IMR-90 (cell line): ENCODE measurements at regions not wholly inside any gene's neighbourhood (a gene's known extent, or its start where the extent isn't known, plus 50 kb on each side); places are given as distances from the start of the nearest gene placed in this dataset.

Experiments
- ATAC-seq: fragments of 200-7000 bp; cut with Tn5 transposase; 2 replicates; pipeline ENCODE4 v1.9.1; 2020; ENCODE audit warnings: low read depth, mild to moderate bottlenecking, moderate library complexity
- BruUV-seq: library from RNA; stranded (reverse); fragments of 400-500 nt; replicated peaks from 2 replicates; lab custom pipeline; 2021; lab: Mats Ljungman, UMichigan
- CTCF ChIA-PET: fragments of 300-600 bp; formaldehyde crosslinking; extraction: SDS; loops from one replicate; lab custom pipeline; 2021; ENCODE audit warnings: antibody characterized with exemption; lab: Yijun Ruan, JAX
- POLR2A ChIA-PET: fragments of 300-600 bp; sonication (Branson Sonifier 250); formaldehyde crosslinking; loops from one replicate; lab custom pipeline; 2022; ENCODE audit warnings: antibody characterized with exemption; ENCODE audit not compliant: unreplicated experiment; lab: Charles Lee
- DNase-seq: peaks from one replicate; pipeline ENCODE4 v3.0.0; 2013
- H2AFZ ChIP-seq: replicated peaks from 2 replicates; pipeline ENCODE3; 2013; ENCODE audit warnings: low read length, mild to moderate bottlenecking; ENCODE audit not compliant: poor library complexity
- H2AK5ac ChIP-seq: 2 replicates; pipeline ENCODE4 v1.6.1; 2013; ENCODE audit warnings: low read depth, low read length, inconsistent platforms
- H2AK9ac ChIP-seq: replicated peaks from 2 replicates; pipeline ENCODE3; 2013; ENCODE audit warnings: mild to moderate bottlenecking, low read depth, low read length, moderate library complexity; ENCODE audit not compliant: poor library complexity
- H2BK120ac ChIP-seq: 2 replicates; pipeline ENCODE4 v1.6.1; 2013; ENCODE audit warnings: low read depth, low read length, inconsistent platforms
- H2BK15ac ChIP-seq: 3 replicates; pipeline ENCODE4 v1.6.1; 2013; ENCODE audit warnings: low read depth, low read length, inconsistent platforms
- H2BK20ac ChIP-seq: 2 replicates; pipeline ENCODE4 v1.6.1; 2013; ENCODE audit warnings: low read depth, mild to moderate bottlenecking, inconsistent platforms, low read length, moderate library complexity
- H2BK5ac ChIP-seq: 2 replicates; pipeline ENCODE4 v1.6.1; 2013; ENCODE audit warnings: mild to moderate bottlenecking, low read depth, low read length, inconsistent platforms; ENCODE audit not compliant: poor library complexity, severe bottlenecking
- H3K14ac ChIP-seq: replicated peaks from 2 replicates; pipeline ENCODE4 v1.6.1; 2013; ENCODE audit warnings: low read depth, low read length, inconsistent platforms
- H3K18ac ChIP-seq: 2 replicates; pipeline ENCODE4 v1.6.1; 2013; ENCODE audit warnings: low read depth, low read length, control low read depth
- H3K23ac ChIP-seq: 2 replicates; pipeline ENCODE4 v1.6.1; 2013; ENCODE audit warnings: low read depth, low read length, inconsistent platforms
- H3K27ac ChIP-seq: 2 replicates; pipeline ENCODE4 v1.5.1; 2013; ENCODE audit warnings: mild to moderate bottlenecking, control low read depth, low read length; ENCODE audit not compliant: insufficient read depth
- H3K27me3 ChIP-seq: 2 replicates; pipeline ENCODE4 v1.6.1; 2013; ENCODE audit warnings: low read length; ENCODE audit not compliant: control insufficient read depth, insufficient read depth
- H3K36me3 ChIP-seq: 2 replicates; pipeline ENCODE4 v1.6.1; 2013; ENCODE audit warnings: low read length, mixed read lengths; ENCODE audit not compliant: control insufficient read depth, insufficient read depth
- H3K4ac ChIP-seq: 2 replicates; pipeline ENCODE4 v1.6.1; 2013; ENCODE audit warnings: low read depth, low read length, inconsistent platforms
- H3K4me1 ChIP-seq: 2 replicates; pipeline ENCODE4 v1.6.1; 2013; ENCODE audit warnings: low read length, mixed read lengths; ENCODE audit not compliant: control insufficient read depth, insufficient read depth
- H3K4me2 ChIP-seq: 2 replicates; pipeline ENCODE4 v1.6.1; 2013; ENCODE audit warnings: low read depth, mild to moderate bottlenecking, control low read depth, low read length, moderate library complexity
- H3K4me3 ChIP-seq: 2 replicates; pipeline ENCODE4 v1.5.1; 2013; ENCODE audit warnings: low read depth, mild to moderate bottlenecking, control low read depth, low read length, moderate library complexity; ENCODE audit not compliant: insufficient read depth
- H3K56ac ChIP-seq: 2 replicates; pipeline ENCODE4 v1.6.1; 2013; ENCODE audit warnings: low read length, inconsistent platforms; ENCODE audit not compliant: insufficient read depth; ENCODE audit errors: extremely low read depth
- H3K79me1 ChIP-seq, 2 experiments: 2 replicates each; pipeline ENCODE4 v1.6.1; 2013; ENCODE audit warnings: low read length in 2 of 2, inconsistent platforms in 1 of 2, low read depth in 1 of 2
- H3K9ac ChIP-seq: 2 replicates; pipeline ENCODE4 v1.6.1; 2013; ENCODE audit warnings: low read depth, low read length, control low read depth
- H3K9me1 ChIP-seq: 2 replicates; pipeline ENCODE4 v1.6.1; 2013; ENCODE audit warnings: low read length, inconsistent platforms; ENCODE audit not compliant: insufficient read depth
- H3K9me3 ChIP-seq: 2 replicates; pipeline ENCODE4 v1.6.1; 2013; ENCODE audit warnings: low read length; ENCODE audit not compliant: control insufficient read depth, insufficient read depth
- H4K20me1 ChIP-seq: 2 replicates; pipeline ENCODE4 v1.6.1; 2013; ENCODE audit warnings: low read length, inconsistent platforms; ENCODE audit not compliant: insufficient read depth
- H4K5ac ChIP-seq: 2 replicates; pipeline ENCODE4 v1.6.1; 2013; ENCODE audit warnings: mild to moderate bottlenecking, low read depth, low read length, control low read depth
- H4K8ac ChIP-seq, 2 experiments: 2 replicates each; pipeline ENCODE4 v1.6.1; 2013; ENCODE audit warnings: low read depth in 2 of 2, low read length in 2 of 2, control low read depth in 1 of 2, inconsistent platforms in 1 of 2
- H4K91ac ChIP-seq: 2 replicates; pipeline ENCODE4 v1.6.1; 2013; ENCODE audit warnings: low read depth, low read length, inconsistent platforms; ENCODE audit not compliant: insufficient read depth
- BHLHE40 ChIP-seq: fragments of 150-350 bp; IDR thresholded peaks from 2 replicates; pipeline ENCODE4 v1.6.1; 2016; ENCODE audit warnings: mild to moderate bottlenecking, low read depth, low read length
- CEBPB ChIP-seq: IDR thresholded peaks from 2 replicates; pipeline ENCODE4 v1.6.1; 2012; ENCODE audit warnings: low read depth, low read length, improper control_type of control experiment
- MAFK ChIP-seq: IDR thresholded peaks from 2 replicates; pipeline ENCODE4 v1.6.1; 2012; ENCODE audit warnings: low read depth, low read length, improper control_type of control experiment
- MAZ ChIP-seq: IDR thresholded peaks from 2 replicates; pipeline ENCODE4 v1.6.1; 2012; ENCODE audit warnings: low read depth, mild to moderate bottlenecking, low read length, improper control_type of control experiment, moderate library complexity, borderline replicate concordance
- MXI1 ChIP-seq: IDR thresholded peaks from 2 replicates; pipeline ENCODE4 v1.6.1; 2012; ENCODE audit warnings: low read depth, mild to moderate bottlenecking, low read length, moderate library complexity, borderline replicate concordance
- NFE2L2 ChIP-seq: fragments of 150-350 bp; IDR thresholded peaks from 2 replicates; pipeline ENCODE4 v1.6.1; 2016; ENCODE audit warnings: low read depth, mild to moderate bottlenecking, low read length
- POLR2A ChIP-seq: IDR thresholded peaks from 2 replicates; pipeline ENCODE4 v1.6.1; 2012; ENCODE audit warnings: mild to moderate bottlenecking, low read depth, low read length
- RAD21 ChIP-seq: IDR thresholded peaks from 2 replicates; pipeline ENCODE4 v1.6.1; 2012; ENCODE audit warnings: low read length, improper control_type of control experiment
- RCOR1 ChIP-seq: IDR thresholded peaks from 2 replicates; pipeline ENCODE4 v1.6.1; 2012; ENCODE audit warnings: mild to moderate bottlenecking, low read length, improper control_type of control experiment; ENCODE audit not compliant: insufficient replicate concordance
- RFX5 ChIP-seq: IDR thresholded peaks from 2 replicates; pipeline ENCODE4 v1.8.0; 2012; ENCODE audit warnings: low read depth, mild to moderate bottlenecking, low read length, moderate library complexity
- SMC3 ChIP-seq: fragments of 150-350 bp; IDR thresholded peaks from 2 replicates; pipeline ENCODE4 v1.6.1; 2016; ENCODE audit warnings: low read depth, mild to moderate bottlenecking, antibody characterized with exemption, low read length, moderate library complexity
- WGBS, 2 experiments: methylation state at CpG; one replicate each; pipeline versions ENCODE4 v1.1.5 to v1.1.7; 2013; ENCODE audit warnings: missing lambda C conversion rate in 2 of 2; ENCODE audit not compliant: insufficient read length in 1 of 2; ENCODE audit errors: extremely low coverage in 2 of 2; 5-methylcytosine and 5-hydroxymethylcytosine counted together
- dilution Hi-C: fragments of 300-500 bp; cut with HindIII; formaldehyde crosslinking; loops from one replicate; pipeline ENCODE4 v1.14.3; 2018; ENCODE audit warnings: low sequenced_read_pairs; ENCODE audit not compliant: unreplicated experiment
- in situ Hi-C: fragments of 300-500 bp; cut with MboI; formaldehyde crosslinking; loops from 3 replicates; pipeline ENCODE4 v1.14.3; 2019; ENCODE audit warnings: low sequenced_read_pairs, inconsistent platforms, mixed read lengths
- intact Hi-C: fragments of 100-400 bp; cut with micrococcal nuclease; formaldehyde crosslinking; loops from 2 replicates; pipeline ENCODE4 v1.10.0; 2022
- TF ChIP-seq, protein P1 (sequence below): fragments of 150-350 bp; IDR thresholded peaks from 2 replicates; pipeline ENCODE4 v1.6.1; 2016; ENCODE audit warnings: low read depth, mild to moderate bottlenecking, low read length, moderate library complexity, borderline replicate concordance

GRCh38 chr6:105763866-105764265, 322.3 kb upstream of the PRDM1 start:
- no peak overlapping the region for H3K56ac ChIP-seq
- no peak overlapping the region for H4K5ac ChIP-seq
- ChIA-PET POLR2A (no interaction called here), CTCF (no interaction called here)
- peak overlapping the region; percentile 30; the same call in 1 of the 2 replicates for H3K4ac ChIP-seq
- no peak overlapping the region for H3K9ac ChIP-seq
- no peak overlapping the region for H3K4me3 ChIP-seq
- no peak overlapping the region for H3K4me2 ChIP-seq
- no CpG with 5 or more reads among the region's 2 CpGs for WGBS, 2 experiments
- H2BK5ac ChIP-seq: no peak overlapping the region
- no peak overlapping the region for H3K23ac ChIP-seq
- no peak overlapping the region for H2AFZ ChIP-seq
- peaks cover 6% of the 10 kb centered on the region; the same call in 1 of the 2 replicates for H3K4me1 ChIP-seq
- no TSS peak for BruUV-seq
- ATAC-seq (no peak), DNase-seq (no peak)
- 0 out of 2 replicates have a peak overlapping the region, but pooled peaks have one; percentile 27 for H4K91ac ChIP-seq
- peaks cover 3% of the 10 kb centered on the region; the same call in 1 of the 2 replicates for H3K9me1 ChIP-seq
- H3K27me3 ChIP-seq: no peaks in the 10 kb centered on the region
- no peaks in the 10 kb centered on the region for H3K9me3 ChIP-seq
- H3K18ac ChIP-seq: no peak overlapping the region; the same call in 1 of the 2 replicates
- H3K14ac ChIP-seq: 0 out of 2 replicates have a peak overlapping the region, but pooled peaks have one; percentile 1
- H2BK120ac ChIP-seq: peak overlapping the region; percentile 28; the same call in 1 of the 2 replicates
- intact Hi-C loops: no loop called here
- TF ChIP-seq RCOR1: no peak
- no peak for TF ChIP-seq RFX5
- no peak for TF ChIP-seq CEBPB
- TF ChIP-seq RAD21: no peak
- TF ChIP-seq, protein P1, sequence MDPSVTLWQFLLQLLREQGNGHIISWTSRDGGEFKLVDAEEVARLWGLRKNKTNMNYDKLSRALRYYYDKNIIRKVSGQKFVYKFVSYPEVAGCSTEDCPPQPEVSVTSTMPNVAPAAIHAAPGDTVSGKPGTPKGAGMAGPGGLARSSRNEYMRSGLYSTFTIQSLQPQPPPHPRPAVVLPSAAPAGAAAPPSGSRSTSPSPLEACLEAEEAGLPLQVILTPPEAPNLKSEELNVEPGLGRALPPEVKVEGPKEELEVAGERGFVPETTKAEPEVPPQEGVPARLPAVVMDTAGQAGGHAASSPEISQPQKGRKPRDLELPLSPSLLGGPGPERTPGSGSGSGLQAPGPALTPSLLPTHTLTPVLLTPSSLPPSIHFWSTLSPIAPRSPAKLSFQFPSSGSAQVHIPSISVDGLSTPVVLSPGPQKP: no peak
- TF ChIP-seq MAZ: no peak
- TF ChIP-seq NFE2L2: no peak
- TF ChIP-seq BHLHE40: no peak
- no peak for TF ChIP-seq SMC3
- TF ChIP-seq MAFK: no peak
- no peak for TF ChIP-seq MXI1
- TF ChIP-seq POLR2A: no peak
- H2BK15ac ChIP-seq: peak overlapping the region; percentile 50; the same call in 2 of the 3 replicates
- H4K8ac ChIP-seq: no peak overlapping the region; a peak in 1 of 4 replicates
- H3K79me1 ChIP-seq: no peaks in the 10 kb centered on the region
- no peaks in the 10 kb centered on the region for H3K36me3 ChIP-seq
- no peak overlapping the region for H2AK9ac ChIP-seq
- no peaks in the 10 kb centered on the region for H4K20me1 ChIP-seq
- dilution Hi-C loops: no loop called here
- H2BK20ac ChIP-seq: peak overlapping the region; percentile 3; the same call in 1 of the 2 replicates
- in situ Hi-C loops: no loop called here
- peak overlapping the region; percentile 56; the same call in 1 of the 2 replicates for H2AK5ac ChIP-seq
- no peak overlapping the region for H3K27ac ChIP-seq
